Heart right ventricle (tissue), 16 donors: ENCODE measurements at regions not wholly inside any gene's neighbourhood (a gene's known extent, or its start where the extent isn't known, plus 50 kb on each side); places are given as distances from the start of the nearest gene placed in this dataset.

ENCODE experiments used
- ATAC-seq, 8 donors: fragments of 200-7000 bp; cut with Tn5 transposase; one replicate each; pipeline ENCODE4 v1.9.1; 2020; ENCODE audit warnings: mild to moderate bottlenecking in 8 of 8, moderate library complexity in 8 of 8, moderate number of reproducible peaks in 1 of 8
- DNase-seq, 2 donors: peaks; one replicate each; pipeline ENCODE4 v3.0.0-alpha.2; 2020
- H3K27ac ChIP-seq, 10 donors: fragments of 200-600 bp; sonication (generic) in 2 of 10; one replicate each; pipeline versions ENCODE4 v1.5.0 to v1.8.0; 2020 to 2022; ENCODE audit warnings: mild to moderate bottlenecking in 3 of 10
- H3K27me3 ChIP-seq, 7 donors: fragments of 200-600 bp; one replicate each; pipeline ENCODE4 v1.8.0; 2021 to 2022; ENCODE audit warnings: mild to moderate bottlenecking in 2 of 7
- H3K36me3 ChIP-seq, 9 donors: fragments of 200-600 bp; sonication (generic) in 1 of 9; one replicate each; pipeline versions ENCODE4 v1.5.0 to v1.8.0; 2020 to 2022; ENCODE audit warnings: mild to moderate bottlenecking in 2 of 9
- H3K4me1 ChIP-seq, 9 donors: fragments of 200-600 bp; sonication (generic) in 1 of 9; one replicate each; pipeline versions ENCODE4 v1.5.0 to v1.8.0; 2020 to 2022; ENCODE audit warnings: mild to moderate bottlenecking in 4 of 9
- H3K4me3 ChIP-seq, 10 donors: fragments of 200-600 bp; sonication (generic) in 2 of 10; one replicate each; pipeline versions ENCODE4 v1.5.0 to v1.8.0; 2020 to 2022; ENCODE audit warnings: mild to moderate bottlenecking in 7 of 10, moderate library complexity in 2 of 10
- H3K9me3 ChIP-seq, 11 donors: fragments of 200-600 bp in 10 of 11; sonication (generic) in 2 of 11; one replicate each; pipeline versions ENCODE4 v1.5.0 to v1.8.0; 2013 to 2022; ENCODE audit warnings: mild to moderate bottlenecking in 2 of 11, control low read depth in 1 of 11, moderate library complexity in 1 of 11
- WGBS, 2 donors: extraction: QIAGEN DNeasy Blood & Tissue Kit; methylation state at CpG; one replicate each; pipeline ENCODE4 v1.1.7; 2013; ENCODE audit warnings: inconsistent platforms in 1 of 2; 5-methylcytosine and 5-hydroxymethylcytosine counted together
- intact Hi-C, 10 donors: fragments of 100-400 bp; cut with DNase I; formaldehyde crosslinking; loops; one replicate each; pipeline versions ENCODE4 v1.11.1 to v1.14.2; 2022
- TF ChIP-seq, protein P1 (sequence below), 9 donors: fragments of 200-600 bp; sonication (generic) in 2 of 9; IDR thresholded peaks; one replicate each; pipeline versions ENCODE4 v1.5.0 to v1.8.0; 2021 to 2022; ENCODE audit warnings: antibody characterized with exemption in 9 of 9, mild to moderate bottlenecking in 5 of 9, moderate library complexity in 1 of 9
- donor health status: Arrhythmogenic right ventricular cardiomyopathy.
- donor health status: ischemic (EF 13 %, LVEDD 7.1; RV severe dilation, severe dysfunction).
- donor health status: healthy with polysubstance abuse.
- donor health status: DM: no; HTN: yes; CAD: no.
- donor health status: DM: no; HTN: no; CAD: no.
- donor health status: ischemic (EF 25% LVEDD 6.9; RV normal size, moderate dysfunction).
- donor health status: ischemic (EF 25% LVEDD 5.7; RV mildly dilated, moderate dysfunction).
- donor health status: healthy.
- donor health status: DM: yes; HTN: yes; CAD: no.
- donor health status: Ischemic cardiomyopathy.
- donor health status: ischemic (EF 35%, LVEDD 5.7; RV mildly dilated, moderate dysfunction).
- donor health status: nonischemic (EF 11% LVEDD 7.7; RV severe dilation, severe dysfunction).
- donor health status: DM: yes; HTN: yes; CAD: no.
- donor health status: PGD.
- donor health status: ischemic (EF 29% LVEDD 5.4; RV normal size, mild dysfunction).
- donor health status: nonischemic (EF 23%, LVEDD 6.1; RV moderate dilation, normal function).

DNA sequence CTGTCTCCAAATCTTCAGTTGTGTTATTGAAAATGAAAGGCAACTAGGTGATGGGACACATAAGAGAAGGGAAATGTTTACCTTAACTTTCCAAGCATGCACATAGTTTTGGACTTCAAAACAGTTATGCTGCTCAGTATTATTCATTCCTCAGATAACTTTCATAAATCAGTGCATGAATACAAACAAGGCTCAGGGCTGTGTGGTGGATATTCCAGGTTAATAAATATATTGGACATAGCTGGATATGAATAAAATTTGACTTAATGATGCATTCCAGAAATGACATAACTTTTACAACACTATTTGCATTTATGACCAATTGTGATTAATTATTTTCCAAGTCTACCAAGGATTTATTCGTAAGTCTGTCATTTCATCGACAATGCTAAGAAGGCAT is 301.2 kb upstream of the ZNF804A start:
- intact Hi-C loops: no loop called here
- Histone ChIP-seq H3K4me3 (no peak overlapping the region), H3K4me1 (no peaks in the 10 kb centered on the region), H3K9me3 (no peaks in the 10 kb centered on the region), H3K27me3 (no peaks in the 10 kb centered on the region), H3K27ac (no peak overlapping the region), H3K36me3 (no peaks in the 10 kb centered on the region)
- DNase-seq: no peak
- no peak for ATAC-seq
- TF ChIP-seq, protein P1, sequence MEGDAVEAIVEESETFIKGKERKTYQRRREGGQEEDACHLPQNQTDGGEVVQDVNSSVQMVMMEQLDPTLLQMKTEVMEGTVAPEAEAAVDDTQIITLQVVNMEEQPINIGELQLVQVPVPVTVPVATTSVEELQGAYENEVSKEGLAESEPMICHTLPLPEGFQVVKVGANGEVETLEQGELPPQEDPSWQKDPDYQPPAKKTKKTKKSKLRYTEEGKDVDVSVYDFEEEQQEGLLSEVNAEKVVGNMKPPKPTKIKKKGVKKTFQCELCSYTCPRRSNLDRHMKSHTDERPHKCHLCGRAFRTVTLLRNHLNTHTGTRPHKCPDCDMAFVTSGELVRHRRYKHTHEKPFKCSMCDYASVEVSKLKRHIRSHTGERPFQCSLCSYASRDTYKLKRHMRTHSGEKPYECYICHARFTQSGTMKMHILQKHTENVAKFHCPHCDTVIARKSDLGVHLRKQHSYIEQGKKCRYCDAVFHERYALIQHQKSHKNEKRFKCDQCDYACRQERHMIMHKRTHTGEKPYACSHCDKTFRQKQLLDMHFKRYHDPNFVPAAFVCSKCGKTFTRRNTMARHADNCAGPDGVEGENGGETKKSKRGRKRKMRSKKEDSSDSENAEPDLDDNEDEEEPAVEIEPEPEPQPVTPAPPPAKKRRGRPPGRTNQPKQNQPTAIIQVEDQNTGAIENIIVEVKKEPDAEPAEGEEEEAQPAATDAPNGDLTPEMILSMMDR (IDR thresholded peaks at IDR 0.05): no peak
- WGBS, 2 donors: 86 to 93% methylated on average over 2 of the region's 2 CpGs

DNA sequence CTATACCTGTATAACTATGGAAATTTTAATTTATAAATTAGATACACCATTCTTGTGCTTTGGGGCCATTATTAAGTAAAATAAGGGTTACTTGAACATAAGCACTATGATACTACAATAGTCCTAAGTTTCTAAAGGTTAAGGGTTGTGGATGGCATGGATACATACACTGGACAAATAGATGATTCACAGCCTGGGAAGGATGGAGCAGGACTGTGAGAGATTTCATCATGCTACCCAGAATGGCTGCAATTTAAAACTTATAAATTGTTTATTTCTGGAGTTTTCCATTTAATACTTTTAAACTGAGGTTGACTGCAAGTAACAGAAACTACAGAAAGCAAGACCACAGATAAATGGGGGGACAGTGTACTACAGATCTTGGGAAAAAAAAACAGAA is 295.8 kb upstream of the ZNF804A start:
- no peak overlapping the region for H3K27ac ChIP-seq
- H3K4me3 ChIP-seq: no peak overlapping the region
- TF ChIP-seq, protein P1 (IDR thresholded peaks at IDR 0.05): no peak
- H3K27me3 ChIP-seq: no peaks in the 10 kb centered on the region
- no peaks in the 10 kb centered on the region for H3K9me3 ChIP-seq
- no peak for ATAC-seq
- no peak for DNase-seq
- no peaks in the 10 kb centered on the region for H3K36me3 ChIP-seq
- H3K4me1 ChIP-seq: no peaks in the 10 kb centered on the region
- intact Hi-C loops: no loop called here

DNA sequence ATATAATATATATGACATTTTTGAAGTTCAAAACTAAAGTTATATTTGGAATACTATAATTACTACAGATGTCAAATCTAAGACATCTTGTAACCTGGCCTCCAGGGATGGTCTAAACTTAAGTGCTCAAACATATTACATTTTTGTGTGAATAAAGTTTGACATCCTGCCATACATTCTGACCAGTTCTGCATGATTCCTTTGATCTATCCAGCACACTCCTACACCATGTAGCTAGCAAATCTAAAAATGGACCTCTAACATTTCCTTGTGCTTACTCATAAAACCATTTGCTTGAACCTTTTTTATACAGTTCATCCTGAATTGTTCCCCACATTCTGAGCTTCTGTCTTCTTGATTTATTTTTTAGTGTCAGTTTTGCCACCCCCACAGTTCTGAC is 294.3 kb upstream of the ZNF804A start:
- no peaks in the 10 kb centered on the region for H3K9me3 ChIP-seq
- intact Hi-C loops: no loop called here
- H3K4me1 ChIP-seq: no peaks in the 10 kb centered on the region
- no peak overlapping the region for H3K4me3 ChIP-seq
- H3K27ac ChIP-seq: no peak overlapping the region
- no peaks in the 10 kb centered on the region for H3K36me3 ChIP-seq
- DNase-seq (no peak), ATAC-seq (no peak)
- H3K27me3 ChIP-seq: no peaks in the 10 kb centered on the region
- TF ChIP-seq, protein P1 (IDR thresholded peaks at IDR 0.05): no peak

DNA sequence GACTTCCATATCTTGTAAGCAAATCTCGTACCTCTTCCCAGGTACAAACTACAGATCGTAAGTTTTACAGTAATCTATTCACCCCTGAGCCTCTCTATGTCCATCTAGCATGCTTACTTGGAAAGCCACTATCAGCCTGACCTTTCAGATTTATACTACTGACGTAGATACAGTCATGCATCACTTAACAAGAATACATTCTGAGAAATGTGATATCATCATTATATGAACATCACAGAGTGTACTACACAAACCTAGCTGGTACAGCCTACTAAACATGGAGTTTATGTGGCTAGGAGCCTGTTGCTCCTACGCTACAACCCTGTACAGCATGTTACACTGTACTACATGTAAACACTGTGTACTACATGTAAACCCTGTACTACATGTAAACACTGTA is 293.2 kb upstream of the ZNF804A start:
- Histone ChIP-seq H3K27me3 (no peaks in the 10 kb centered on the region), H3K4me1 (no peaks in the 10 kb centered on the region), H3K27ac (no peak overlapping the region), H3K4me3 (no peak overlapping the region), H3K9me3 (no peaks in the 10 kb centered on the region), H3K36me3 (no peaks in the 10 kb centered on the region)
- WGBS, 2 donors: 62 to 63% methylated on average over 4 of the region's 4 CpGs
- intact Hi-C loops: no loop called here
- ATAC-seq (peak in 5 of 8 donors; percentile 28 to 75 (median 70)), DNase-seq (no peak)
- TF ChIP-seq, protein P1 (IDR thresholded peaks at IDR 0.05): no peak

DNA sequence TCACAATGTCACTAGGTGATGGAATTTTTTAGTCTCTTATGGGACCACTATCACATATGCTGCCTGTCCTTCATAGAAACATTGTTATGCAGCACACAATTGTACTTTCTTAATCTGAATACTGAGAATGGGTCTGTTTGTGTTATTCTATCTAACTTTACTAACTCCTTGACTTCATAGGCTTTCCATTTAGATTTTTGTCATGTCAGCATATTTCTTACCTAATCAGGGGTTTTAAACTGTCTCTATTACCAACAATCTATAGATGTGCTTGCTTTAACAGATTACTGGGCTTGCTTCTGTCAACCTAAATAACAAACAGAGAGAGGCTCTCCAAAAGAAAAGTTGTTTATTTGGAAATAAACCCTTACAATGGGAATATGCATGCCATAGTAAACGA is 289.6 kb upstream of the ZNF804A start:
- H3K27ac ChIP-seq: no peak overlapping the region
- no peak overlapping the region for H3K4me3 ChIP-seq
- H3K27me3 ChIP-seq: no peaks in the 10 kb centered on the region
- no peak for ATAC-seq
- H3K4me1 ChIP-seq: no peaks in the 10 kb centered on the region
- no peak for DNase-seq
- H3K36me3 ChIP-seq: no peaks in the 10 kb centered on the region
- TF ChIP-seq, protein P1 (IDR thresholded peaks at IDR 0.05): no peak
- no peaks in the 10 kb centered on the region for H3K9me3 ChIP-seq
- intact Hi-C loops: no loop called here
- WGBS, 2 donors: 65 to 71% methylated on average over 1 of the region's 1 CpG
